ENCODE measurements at regions not wholly inside any gene's neighbourhood (a gene's known extent, or its start where the extent isn't known, plus 50 kb on each side); places are given as distances from the start of the nearest gene placed in this dataset.

GRCh38 chr7:22875470-22875869 is 52.8 kb upstream of the TOMM7 start:
- DNase-seq (ENCODE audit: extremely low read depth in 1 of 11, low read depth in 9 of 11, low spot score in 4 of 11), result no peak

DNA sequence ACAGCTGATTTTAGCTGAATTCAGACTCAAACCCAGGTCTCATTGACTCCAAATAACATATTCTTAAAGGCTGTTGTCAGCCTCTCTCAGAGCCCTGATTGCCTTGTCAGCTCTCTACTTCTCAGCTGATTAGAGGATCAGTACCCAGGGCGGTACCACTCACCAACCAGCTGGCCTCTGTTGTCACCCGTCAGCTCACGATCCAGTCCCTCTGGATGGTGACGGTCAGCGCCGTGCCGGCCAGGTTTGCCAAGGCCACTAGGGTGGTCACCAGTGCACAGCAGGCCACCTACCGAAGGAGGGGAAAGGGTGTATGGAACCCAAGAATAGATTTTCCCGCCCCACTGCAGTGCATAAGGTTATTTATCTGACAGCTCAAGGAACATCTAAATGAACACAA is 52.3 kb upstream of the TOMM7 start:
- DNase-seq (ENCODE audit: extremely low read depth in 1 of 11, low read depth in 9 of 11, low spot score in 4 of 11), result no peak

All from renal cortex interstitium (tissue), 11 donors.